CD14-positive monocyte (primary cell): ENCODE measurements at regions not wholly inside any gene's neighbourhood (a gene's known extent, or its start where the extent isn't known, plus 50 kb on each side); places are given as distances from the start of the nearest gene placed in this dataset.
"Not testable (repeated sequence)": the region's sequence is repeated elsewhere in the genome, so short reads cannot be mapped to it uniquely, and the experiment has no call there.

Experiments used
- DNase-seq, 3 donors: peaks; one replicate each; pipeline ENCODE4 v3.0.0-alpha.2; 2011 to 2022
- H2AFZ ChIP-seq: 2 replicates; pipeline ENCODE4 v1.6.0; 2012; ENCODE audit warnings: mild to moderate bottlenecking, low read depth, low read length, inconsistent platforms; ENCODE audit not compliant: insufficient read depth, poor library complexity, severe bottlenecking
- H3K27ac ChIP-seq, 2 donors: 1 replicate in 1 of 2; 2 replicates in 1 of 2; pipeline ENCODE4 v1.5.1; 2012 to 2013; ENCODE audit warnings: low read length in 2 of 2, control low read depth in 1 of 2, inconsistent platforms in 1 of 2, low read depth in 1 of 2, mild to moderate bottlenecking in 1 of 2
- H3K27me3 ChIP-seq, 2 donors: one replicate each; pipeline versions ENCODE4 v1.6.0 to v1.6.1; 2011 to 2013; ENCODE audit warnings: low read length in 2 of 2; ENCODE audit not compliant: control insufficient read depth in 2 of 2, insufficient read depth in 2 of 2
- H3K36me3 ChIP-seq, 2 donors: replicated peaks in 1 of 2; 1 replicate in 1 of 2; 2 replicates in 1 of 2; pipeline versions ENCODE4 v1.5.1 to v1.6.1; 2012 to 2013; ENCODE audit warnings: low read length in 2 of 2, control low read depth in 1 of 2, inconsistent platforms in 1 of 2, mild to moderate bottlenecking in 1 of 2; ENCODE audit not compliant: insufficient read depth in 2 of 2, control insufficient read depth in 1 of 2
- H3K4me1 ChIP-seq, 2 donors: 1 replicate in 1 of 2; 2 replicates in 1 of 2; pipeline versions ENCODE4 v1.5.1 to v1.6.1; 2012 to 2013; ENCODE audit warnings: low read length in 2 of 2, control low read depth in 1 of 2, inconsistent platforms in 1 of 2, mild to moderate bottlenecking in 1 of 2, moderate library complexity in 1 of 2; ENCODE audit not compliant: insufficient read depth in 2 of 2, control insufficient read depth in 1 of 2
- H3K4me2 ChIP-seq: replicated peaks from 2 replicates; pipeline ENCODE3; 2012; ENCODE audit warnings: low read length, moderate library complexity, mild to moderate bottlenecking; ENCODE audit not compliant: poor library complexity, severe bottlenecking; ENCODE audit errors: extremely low read depth
- H3K4me3 ChIP-seq, 3 experiments: fragments of 200-600 bp in 1 of 3; sonication (generic) in 1 of 3; replicated peaks in 1 of 3; 1 replicate in 2 of 3; 2 replicates in 1 of 3; pipeline ENCODE4 v1.5.1; 2011 to 2013; ENCODE audit warnings: low read length in 3 of 3, mild to moderate bottlenecking in 3 of 3, control low read depth in 2 of 3, low read depth in 2 of 3, inconsistent platforms in 1 of 3, moderate library complexity in 1 of 3
- H3K79me2 ChIP-seq: 2 replicates; pipeline ENCODE4 v1.6.0; 2012; ENCODE audit warnings: mild to moderate bottlenecking, control low read depth, inconsistent platforms, low read length, moderate library complexity; ENCODE audit not compliant: insufficient read depth
- H3K9ac ChIP-seq: 2 replicates; pipeline ENCODE4 v1.6.0; 2017; ENCODE audit warnings: low read length, mild to moderate bottlenecking; ENCODE audit not compliant: insufficient read depth, poor library complexity, severe bottlenecking
- H3K9me3 ChIP-seq, 2 donors: replicated peaks in 1 of 2; 1 replicate in 1 of 2; 2 replicates in 1 of 2; pipeline versions ENCODE4 v1.5.1 to v1.6.1; 2012 to 2013; ENCODE audit warnings: low read length in 2 of 2, control low read depth in 1 of 2; ENCODE audit not compliant: control insufficient read depth in 1 of 2, insufficient read depth in 1 of 2
- H4K20me1 ChIP-seq: 2 replicates; pipeline ENCODE4 v1.6.0; 2012; ENCODE audit warnings: mild to moderate bottlenecking, low read length, control low read depth, moderate library complexity; ENCODE audit not compliant: insufficient read depth
- H3K27ac Mint-ChIP-seq, 7 donors: one replicate each; pipeline ENCODE4 v1.8.0; 2020; ENCODE audit warnings: mild to moderate bottlenecking in 7 of 7, mixed read lengths in 7 of 7, moderate library complexity in 6 of 7, inconsistent platforms in 2 of 7
- H3K27me3 Mint-ChIP-seq, 3 donors: one replicate each; pipeline ENCODE4 v1.8.0; 2021 to 2022; ENCODE audit warnings: low read depth in 3 of 3, mild to moderate bottlenecking in 3 of 3, mixed read lengths in 3 of 3, moderate library complexity in 3 of 3, inconsistent platforms in 1 of 3
- H3K36me3 Mint-ChIP-seq, 2 donors: one replicate each; pipeline ENCODE4 v1.8.0; 2020; ENCODE audit warnings: mixed read lengths in 2 of 2, inconsistent platforms in 1 of 2, mild to moderate bottlenecking in 1 of 2
- H3K4me1 Mint-ChIP-seq: one replicate; pipeline ENCODE4 v1.8.0; 2020; ENCODE audit warnings: mild to moderate bottlenecking, mixed read lengths
- H3K4me3 Mint-ChIP-seq, 2 donors: one replicate each; pipeline ENCODE4 v1.8.0; 2020; ENCODE audit warnings: mild to moderate bottlenecking in 2 of 2, mixed read lengths in 2 of 2, moderate library complexity in 1 of 2
- H3K9me3 Mint-ChIP-seq, 7 donors: one replicate each; pipeline ENCODE4 v1.8.0; 2020 to 2022; ENCODE audit warnings: mixed read lengths in 7 of 7, mild to moderate bottlenecking in 6 of 7, moderate library complexity in 6 of 7, inconsistent platforms in 2 of 7
- WGBS: methylation state at CpG from one replicate; pipeline ENCODE4 v1.1.5; 2013; ENCODE audit warnings: missing lambda C conversion rate; ENCODE audit not compliant: insufficient coverage; 5-methylcytosine and 5-hydroxymethylcytosine counted together
- intact Hi-C, 2 donors: fragments of 100-400 bp; cut with micrococcal nuclease; formaldehyde crosslinking; loops; one replicate each; pipeline versions ENCODE4 v1.15.0 to v1.15.1; 2023
- TF ChIP-seq, protein P1 (sequence below): fragments of 200-600 bp; IDR thresholded peaks from one replicate; pipeline ENCODE4 v1.8.0; 2022; ENCODE audit warnings: antibody characterized with exemption, mild to moderate bottlenecking

DNA sequence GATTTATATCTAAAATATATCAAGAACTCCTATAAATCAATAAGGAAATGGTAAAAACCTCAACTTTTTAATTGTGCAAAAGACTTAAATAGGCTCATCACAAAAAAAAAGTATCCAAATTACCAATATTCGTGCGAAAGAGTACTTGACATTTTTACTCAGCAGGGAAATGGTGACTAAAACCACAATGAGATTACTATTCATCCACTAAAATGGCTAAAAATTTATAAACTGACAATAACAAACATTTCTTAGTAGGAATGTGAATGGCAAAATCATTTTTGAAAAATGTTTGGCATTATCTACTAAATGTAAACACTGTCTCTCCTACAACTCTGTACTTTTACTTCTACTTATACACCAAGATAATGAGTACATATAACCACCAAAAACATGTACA lies 184.8 kb upstream of the RND3 start:
- TF ChIP-seq, protein P1, sequence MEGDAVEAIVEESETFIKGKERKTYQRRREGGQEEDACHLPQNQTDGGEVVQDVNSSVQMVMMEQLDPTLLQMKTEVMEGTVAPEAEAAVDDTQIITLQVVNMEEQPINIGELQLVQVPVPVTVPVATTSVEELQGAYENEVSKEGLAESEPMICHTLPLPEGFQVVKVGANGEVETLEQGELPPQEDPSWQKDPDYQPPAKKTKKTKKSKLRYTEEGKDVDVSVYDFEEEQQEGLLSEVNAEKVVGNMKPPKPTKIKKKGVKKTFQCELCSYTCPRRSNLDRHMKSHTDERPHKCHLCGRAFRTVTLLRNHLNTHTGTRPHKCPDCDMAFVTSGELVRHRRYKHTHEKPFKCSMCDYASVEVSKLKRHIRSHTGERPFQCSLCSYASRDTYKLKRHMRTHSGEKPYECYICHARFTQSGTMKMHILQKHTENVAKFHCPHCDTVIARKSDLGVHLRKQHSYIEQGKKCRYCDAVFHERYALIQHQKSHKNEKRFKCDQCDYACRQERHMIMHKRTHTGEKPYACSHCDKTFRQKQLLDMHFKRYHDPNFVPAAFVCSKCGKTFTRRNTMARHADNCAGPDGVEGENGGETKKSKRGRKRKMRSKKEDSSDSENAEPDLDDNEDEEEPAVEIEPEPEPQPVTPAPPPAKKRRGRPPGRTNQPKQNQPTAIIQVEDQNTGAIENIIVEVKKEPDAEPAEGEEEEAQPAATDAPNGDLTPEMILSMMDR, result no peak
- H3K4me1 ChIP-seq, result no peaks in the 10 kb centered on the region
- H3K9ac ChIP-seq, result no peak overlapping the region
- H3K4me3 ChIP-seq, result no peak overlapping the region
- no peaks in the 10 kb centered on the region for H3K79me2 ChIP-seq
- H3K27ac Mint-ChIP-seq, result no peak overlapping the region
- no peak for DNase-seq
- no peak overlapping the region for H3K4me2 ChIP-seq
- H3K27me3 ChIP-seq, result no peaks in the 10 kb centered on the region
- no peak overlapping the region for H3K27ac ChIP-seq
- H3K4me1 Mint-ChIP-seq, result no peaks in the 10 kb centered on the region
- H3K36me3 Mint-ChIP-seq, result no peaks in the 10 kb centered on the region
- no peaks in the 10 kb centered on the region for H3K9me3 ChIP-seq
- H3K9me3 Mint-ChIP-seq, result peaks cover 0 to 3% (median 2%) of the 10 kb centered on the region in 7 donors
- no CpG with 5 or more reads among the region's 2 CpGs for WGBS
- peaks cover 0 to 2% (median 0%) of the 10 kb centered on the region in 3 donors for H3K27me3 Mint-ChIP-seq
- intact Hi-C loops, result no loop called here
- H2AFZ ChIP-seq, result no peak overlapping the region
- no peak overlapping the region for H3K4me3 Mint-ChIP-seq
- H3K36me3 ChIP-seq, result no peaks in the 10 kb centered on the region
- H4K20me1 ChIP-seq, result no peaks in the 10 kb centered on the region

DNA sequence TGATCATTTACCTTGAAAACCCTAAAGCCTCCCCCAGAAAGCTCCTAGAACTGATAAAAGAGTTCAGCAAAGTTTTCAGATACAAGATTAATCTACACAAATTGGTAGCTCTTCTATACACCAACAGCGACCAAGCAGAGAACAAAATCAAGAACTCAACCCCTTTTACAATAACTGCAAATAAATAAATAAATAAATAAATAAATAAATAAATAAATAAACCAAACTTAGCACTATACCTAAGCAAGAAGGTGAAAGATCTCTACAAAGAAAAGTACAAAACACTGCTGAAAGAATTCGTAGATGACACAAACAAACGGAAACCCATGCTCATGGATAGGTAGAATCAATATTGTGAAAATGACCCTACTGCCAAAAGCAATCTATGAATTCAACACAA lies 182.0 kb upstream of the RND3 start:
- H2AFZ ChIP-seq, result no peak overlapping the region
- no peak overlapping the region for H3K27ac ChIP-seq
- H3K79me2 ChIP-seq, result no peaks in the 10 kb centered on the region
- DNase-seq, result no peak
- intact Hi-C loops, result no loop called here
- Mint-ChIP-seq H3K36me3 (no peaks in the 10 kb centered on the region), H3K27ac (no peak overlapping the region), H3K27me3 (peaks cover 0 to 2% (median 0%) of the 10 kb centered on the region in 3 donors), H3K4me1 (no peaks in the 10 kb centered on the region), H3K9me3 (peaks cover 0 to 5% (median 0%) of the 10 kb centered on the region in 7 donors), H3K4me3 (no peak overlapping the region)
- no peak overlapping the region for H3K4me2 ChIP-seq
- H3K4me3 ChIP-seq, result no peak overlapping the region
- no peaks in the 10 kb centered on the region for H4K20me1 ChIP-seq
- H3K36me3 ChIP-seq, result no peaks in the 10 kb centered on the region
- no peak overlapping the region for H3K9ac ChIP-seq
- H3K9me3 ChIP-seq, result no peaks in the 10 kb centered on the region
- TF ChIP-seq, protein P1, result no peak
- H3K4me1 ChIP-seq, result no peaks in the 10 kb centered on the region
- H3K27me3 ChIP-seq, result no peaks in the 10 kb centered on the region
- WGBS, result no CpG with 5 or more reads among the region's 3 CpGs

DNA sequence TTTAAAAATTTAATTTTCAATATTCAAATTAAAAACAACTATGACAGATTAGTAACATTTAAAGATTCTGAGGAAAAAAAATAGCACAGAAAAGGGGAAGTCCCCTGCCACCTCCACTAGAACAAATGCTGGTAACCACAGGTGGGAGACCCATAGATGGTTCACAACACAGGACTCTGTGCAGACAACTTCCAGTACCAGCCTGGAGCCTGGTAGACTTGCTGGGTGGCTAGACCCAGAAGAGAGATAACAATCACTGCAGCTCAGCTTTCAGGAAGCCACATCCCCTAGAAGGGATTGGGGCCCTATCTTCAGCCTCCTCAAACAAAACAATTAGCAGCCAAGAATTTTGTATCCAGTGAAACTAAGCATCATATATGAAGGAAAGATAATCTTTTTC lies 179.6 kb upstream of the RND3 start:
- DNase-seq, H3K27me3 Mint-ChIP-seq, H3K9me3 Mint-ChIP-seq, H3K4me3 ChIP-seq, H3K36me3 ChIP-seq, H2AFZ ChIP-seq, H4K20me1 ChIP-seq, H3K4me1 ChIP-seq, H3K27ac ChIP-seq, H3K27me3 ChIP-seq, H3K36me3 Mint-ChIP-seq, H3K27ac Mint-ChIP-seq, intact Hi-C loops, H3K9ac ChIP-seq, H3K4me2 ChIP-seq, H3K4me3 Mint-ChIP-seq, H3K79me2 ChIP-seq, H3K4me1 Mint-ChIP-seq: not testable (repeated sequence)
- peaks cover 0 to 10% of the 10 kb centered on the region in 2 donors for H3K9me3 ChIP-seq
